OCI-LY1 (cell line): ENCODE measurements at regions not wholly inside any gene's neighbourhood (a gene's known extent, or its start where the extent isn't known, plus 50 kb on each side); places are given as distances from the start of the nearest gene placed in this dataset.

Source experiments
- H2AFZ ChIP-seq: fragments of 200-600 bp; sonication (generic), shearing (Covaris generic); 2 replicates; pipeline ENCODE4 v1.6.0; 2014; ENCODE audit warnings: antibody characterized with exemption, mild to moderate bottlenecking, low read length
- H3F3A ChIP-seq: fragments of 200-600 bp; sonication (generic), shearing (Covaris generic); 2 replicates; pipeline ENCODE4 v1.6.0; 2014; ENCODE audit warnings: mild to moderate bottlenecking, antibody characterized with exemption, low read length, moderate library complexity; ENCODE audit not compliant: insufficient read depth
- H3K27ac ChIP-seq: fragments of 200-600 bp; sonication (generic); 2 replicates; pipeline ENCODE4 v1.5.1; 2014; ENCODE audit warnings: low read length, mixed run types, mild to moderate bottlenecking, low read depth; ENCODE audit not compliant: poor library complexity, severe bottlenecking
- H3K27me3 ChIP-seq: fragments of 200-600 bp; sonication (generic); 2 replicates; pipeline ENCODE4 v1.6.0; 2014; ENCODE audit warnings: antibody characterized with exemption, mild to moderate bottlenecking, low read length, moderate library complexity; ENCODE audit not compliant: insufficient read depth
- H3K36me3 ChIP-seq: fragments of 200-600 bp; sonication (generic); 2 replicates; pipeline ENCODE4 v1.6.1; 2014; ENCODE audit warnings: mild to moderate bottlenecking, antibody characterized with exemption, low read length, moderate library complexity, mixed read lengths; ENCODE audit not compliant: insufficient read depth
- H3K4me1 ChIP-seq: fragments of 200-600 bp; sonication (generic); 2 replicates; pipeline ENCODE4 v1.5.1; 2014; ENCODE audit warnings: mild to moderate bottlenecking, low read length, moderate library complexity; ENCODE audit not compliant: insufficient read depth, severe bottlenecking
- H3K4me2 ChIP-seq: fragments of 200-600 bp; sonication (generic), shearing (Covaris generic); 2 replicates; pipeline ENCODE4 v1.6.1; 2014; ENCODE audit warnings: low read length
- H3K4me3 ChIP-seq: fragments of 200-600 bp; sonication (generic); 2 replicates; pipeline ENCODE4 v1.5.1; 2014; ENCODE audit warnings: low read length, low read depth, mild to moderate bottlenecking, mixed read lengths; ENCODE audit not compliant: poor library complexity, severe bottlenecking
- H3K79me2 ChIP-seq: fragments of 200-600 bp; shearing (Covaris generic); 2 replicates; pipeline ENCODE4 v1.6.1; 2016; ENCODE audit warnings: mixed run types, low read length, mixed read lengths; ENCODE audit not compliant: insufficient read depth
- H3K9ac ChIP-seq: fragments of 200-600 bp; sonication (generic), shearing (Covaris generic); 2 replicates; pipeline ENCODE4 v1.6.1; 2014; ENCODE audit warnings: mild to moderate bottlenecking, low read length, mixed read lengths
- H3K9me2 ChIP-seq: fragments of 200-600 bp; sonication (generic), shearing (Covaris generic); 2 replicates; pipeline ENCODE4 v1.6.1; 2014; ENCODE audit warnings: low read depth, mild to moderate bottlenecking, low read length, mixed read lengths
- H3K9me3 ChIP-seq: fragments of 200-600 bp; shearing (Covaris generic); 2 replicates; pipeline ENCODE4 v1.6.1; 2014; ENCODE audit warnings: low read length, mixed read lengths
- H4K20me1 ChIP-seq: fragments of 200-600 bp; sonication (generic), shearing (Covaris generic); 2 replicates; pipeline ENCODE4 v1.6.0; 2016; ENCODE audit warnings: mild to moderate bottlenecking, low read length; ENCODE audit not compliant: insufficient read depth
- CTCF ChIP-seq: fragments of 200-600 bp; sonication (generic), shearing (Covaris generic); IDR thresholded peaks from 2 replicates; pipeline ENCODE4 v1.5.1; 2017; ENCODE audit warnings: mild to moderate bottlenecking, antibody characterized with exemption, low read length, moderate library complexity, mixed read lengths
- EZH2 ChIP-seq: fragments of 200-600 bp; sonication (generic), shearing (Covaris generic); IDR thresholded peaks from 2 replicates; pipeline ENCODE4 v1.8.0; 2017; ENCODE audit warnings: borderline replicate concordance, mixed run types, mild to moderate bottlenecking, antibody characterized with exemption, low read length, moderate library complexity, mixed read lengths

- Histone ChIP-seq H2AFZ (no peak overlapping the region), H3K9ac (no peak overlapping the region), H3K36me3 (no peaks in the 10 kb centered on the region), H3K4me3 (no peak overlapping the region), H3K27ac (no peak overlapping the region), H3K4me1 (no peaks in the 10 kb centered on the region), H3K79me2 (no peaks in the 10 kb centered on the region), H3K27me3 (no peaks in the 10 kb centered on the region), H4K20me1 (no peaks in the 10 kb centered on the region), H3K9me3 (no peaks in the 10 kb centered on the region), H3K9me2 (no peaks in the 10 kb centered on the region), H3F3A (no peaks in the 10 kb centered on the region), H3K4me2 (no peak overlapping the region)
- TF ChIP-seq CTCF (no peak), EZH2 (no peak)
These were observed 296.3 kb upstream of the JAG1 start for GRCh38 chr20:10970109-10970508.

- no peaks in the 10 kb centered on the region for H3K36me3 ChIP-seq
- H3K9me2 ChIP-seq: no peaks in the 10 kb centered on the region
- H3F3A ChIP-seq: no peaks in the 10 kb centered on the region
- H3K9ac ChIP-seq: no peak overlapping the region
- no peak overlapping the region for H3K4me3 ChIP-seq
- H3K4me1 ChIP-seq: no peaks in the 10 kb centered on the region
- no peak for TF ChIP-seq EZH2
- no peak for TF ChIP-seq CTCF
- no peak overlapping the region for H3K27ac ChIP-seq
- no peaks in the 10 kb centered on the region for H3K9me3 ChIP-seq
- no peaks in the 10 kb centered on the region for H3K79me2 ChIP-seq
- no peak overlapping the region for H3K4me2 ChIP-seq
- no peaks in the 10 kb centered on the region for H3K27me3 ChIP-seq
- H4K20me1 ChIP-seq: no peaks in the 10 kb centered on the region
- no peak overlapping the region for H2AFZ ChIP-seq
These were observed 297.3 kb upstream of the JAG1 start for GRCh38 chr20:10971096-10971495.

- no peak overlapping the region for H3K27ac ChIP-seq
- H3K9me2 ChIP-seq: no peaks in the 10 kb centered on the region
- no peak overlapping the region for H2AFZ ChIP-seq
- H4K20me1 ChIP-seq: no peaks in the 10 kb centered on the region
- no peaks in the 10 kb centered on the region for H3K79me2 ChIP-seq
- no peaks in the 10 kb centered on the region for H3K36me3 ChIP-seq
- H3K4me2 ChIP-seq: no peak overlapping the region
- H3K4me1 ChIP-seq: no peaks in the 10 kb centered on the region
- no peaks in the 10 kb centered on the region for H3K9me3 ChIP-seq
- no peak overlapping the region for H3K4me3 ChIP-seq
- H3K9ac ChIP-seq: no peak overlapping the region
- no peak for TF ChIP-seq EZH2
- no peak for TF ChIP-seq CTCF
- H3F3A ChIP-seq: no peaks in the 10 kb centered on the region
- no peaks in the 10 kb centered on the region for H3K27me3 ChIP-seq
These were observed 298.5 kb upstream of the JAG1 start for GRCh38 chr20:10972219-10972860.
